ENCODE measurements at regions not wholly inside any gene's neighbourhood (a gene's known extent, or its start where the extent isn't known, plus 50 kb on each side); places are given as distances from the start of the nearest gene placed in this dataset.

DNA sequence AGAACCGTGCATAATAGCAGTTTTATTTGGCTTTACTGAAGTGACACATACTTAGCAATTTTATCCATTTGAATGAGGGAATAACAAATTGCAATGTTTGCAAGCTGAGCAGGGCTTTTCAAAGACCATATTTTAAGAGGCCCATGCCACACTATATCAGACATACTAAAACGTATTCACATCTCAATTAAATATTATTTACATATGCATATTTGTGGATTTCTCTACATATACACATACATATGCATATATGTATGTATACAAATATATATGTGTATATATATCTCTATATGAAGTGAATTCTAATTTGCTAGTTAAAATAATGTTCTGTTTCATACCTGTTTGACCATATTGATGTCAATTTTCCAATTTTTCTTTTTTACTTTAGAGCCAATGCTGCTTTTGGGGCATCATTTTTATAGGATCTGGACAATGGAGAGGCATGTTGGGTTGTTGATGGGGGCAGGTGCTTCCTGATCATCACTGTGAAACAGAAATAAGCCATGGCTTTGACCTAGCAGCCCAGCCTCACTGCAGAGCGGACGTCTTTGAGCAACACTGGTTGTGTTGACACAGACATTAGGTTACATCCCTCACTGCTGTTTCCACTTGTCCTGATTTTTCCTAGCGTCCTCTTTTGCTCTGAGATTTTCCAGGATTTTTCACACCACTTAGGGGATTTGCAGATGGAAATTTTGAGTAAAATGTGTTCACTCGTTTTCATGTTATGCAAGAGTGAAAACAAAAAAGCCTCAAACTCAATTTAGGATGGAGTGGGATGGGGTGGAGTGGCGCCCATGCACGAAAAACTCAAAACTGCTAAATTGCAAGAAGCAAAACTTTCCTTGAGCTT, 56.9 kb downstream of the RDH14 start (continued):
- TF ChIP-seq, protein P1, sequence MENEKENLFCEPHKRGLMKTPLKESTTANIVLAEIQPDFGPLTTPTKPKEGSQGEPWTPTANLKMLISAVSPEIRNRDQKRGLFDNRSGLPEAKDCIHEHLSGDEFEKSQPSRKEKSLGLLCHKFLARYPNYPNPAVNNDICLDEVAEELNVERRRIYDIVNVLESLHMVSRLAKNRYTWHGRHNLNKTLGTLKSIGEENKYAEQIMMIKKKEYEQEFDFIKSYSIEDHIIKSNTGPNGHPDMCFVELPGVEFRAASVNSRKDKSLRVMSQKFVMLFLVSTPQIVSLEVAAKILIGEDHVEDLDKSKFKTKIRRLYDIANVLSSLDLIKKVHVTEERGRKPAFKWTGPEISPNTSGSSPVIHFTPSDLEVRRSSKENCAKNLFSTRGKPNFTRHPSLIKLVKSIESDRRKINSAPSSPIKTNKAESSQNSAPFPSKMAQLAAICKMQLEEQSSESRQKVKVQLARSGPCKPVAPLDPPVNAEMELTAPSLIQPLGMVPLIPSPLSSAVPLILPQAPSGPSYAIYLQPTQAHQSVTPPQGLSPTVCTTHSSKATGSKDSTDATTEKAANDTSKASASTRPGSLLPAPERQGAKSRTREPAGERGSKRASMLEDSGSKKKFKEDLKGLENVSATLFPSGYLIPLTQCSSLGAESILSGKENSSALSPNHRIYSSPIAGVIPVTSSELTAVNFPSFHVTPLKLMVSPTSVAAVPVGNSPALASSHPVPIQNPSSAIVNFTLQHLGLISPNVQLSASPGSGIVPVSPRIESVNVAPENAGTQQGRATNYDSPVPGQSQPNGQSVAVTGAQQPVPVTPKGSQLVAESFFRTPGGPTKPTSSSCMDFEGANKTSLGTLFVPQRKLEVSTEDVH (IDR thresholded peaks at IDR 0.05; ENCODE audit: low read depth, partially characterized antibody) = no peak

DNA sequence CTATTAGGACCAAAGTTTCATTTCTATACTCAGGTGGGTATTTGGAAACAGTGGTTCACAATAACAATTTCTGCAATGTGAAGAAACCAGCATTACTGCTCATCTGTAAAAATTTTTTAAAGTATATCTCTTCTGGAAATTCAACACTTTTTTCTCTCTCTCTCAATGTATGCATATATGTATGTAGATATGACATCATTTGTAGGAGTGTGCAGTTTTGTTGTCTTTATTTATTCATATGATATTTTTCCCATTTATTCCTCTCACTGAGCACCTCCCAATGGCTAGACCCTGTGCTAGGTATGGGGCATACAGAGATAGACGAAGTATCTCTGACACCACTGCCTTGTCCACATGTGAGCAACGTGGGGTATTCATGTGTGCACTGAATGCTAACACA, 58.3 kb downstream of the RDH14 start:
- BruUV-seq (replicated peaks) = no TSS peak
- ChIA-PET POLR2A (no interaction called here), CTCF (no interaction called here), RAD21 (ENCODE audit: unreplicated experiment) (no interaction called here), SMC1A (ENCODE audit: uncharacterized antibody, unreplicated experiment) (no interaction called here)
- no peak overlapping the region for H3K9ac ChIP-seq (ENCODE audit: control insufficient read depth, insufficient read depth, low read length)
- H3K4me3 ChIP-seq = no peak overlapping the region
- H3K27me3 ChIP-seq (replicated peaks in 1 of 2; ENCODE audit: control insufficient read depth in 2 of 2, insufficient read depth in 2 of 2, low read length in 1 of 2) = no peaks in the 10 kb centered on the region; a peak in 1 of 4 replicates
- no peaks in the 10 kb centered on the region for H4K20me1 ChIP-seq (ENCODE audit: control insufficient read depth, insufficient read depth)
- intact Hi-C loops (cut with micrococcal nuclease; ENCODE audit: unreplicated experiment) (no loop called here), in situ Hi-C loops (cut with MboI) (no loop called here)
- no peak overlapping the region for H2AFZ ChIP-seq (ENCODE audit: control insufficient read depth, low read depth, low read length)
- WGBS (ENCODE audit: insufficient coverage, insufficient replicate concordance, low lambda C conversion rate, missing lambda C conversion rate) = 3% methylated on average over 2 of the region's 2 CpGs
- H3K9me3 ChIP-seq (replicated peaks; ENCODE audit: control insufficient read depth, insufficient read depth, low read length) = no peaks in the 10 kb centered on the region
- no peak for ATAC-seq
- FAIRE-seq = no peak
- no peaks in the 10 kb centered on the region for H3K36me3 ChIP-seq (ENCODE audit: control insufficient read depth in 2 of 2, insufficient read depth in 2 of 2, low read length in 1 of 2)
- TF ChIP-seq CBFB (IDR thresholded peaks at IDR 0.05; ENCODE audit: low read depth) (no peak), CBX5 (IDR thresholded peaks at IDR 0.05; ENCODE audit: low read depth) (no peak), TAF1 (IDR thresholded peaks at IDR 0.05; ENCODE audit: borderline replicate concordance, low read depth, low read length) (no peak), ZNF274 (IDR thresholded peaks at IDR 0.05; ENCODE audit: insufficient read depth, insufficient read length) (no peak), MEF2B (IDR thresholded peaks at IDR 0.05; ENCODE audit: partially characterized antibody, poor library complexity, severe bottlenecking) (no peak)
- H3K4me2 ChIP-seq (ENCODE audit: control insufficient read depth, insufficient read depth) = no peak overlapping the region
- no peaks in the 10 kb centered on the region for H3K79me2 ChIP-seq (ENCODE audit: control insufficient read depth, insufficient read depth, low read length)
- DNase-seq (ENCODE audit: low read depth, low spot score) = no peak
- no peaks in the 10 kb centered on the region for H3K4me1 ChIP-seq (ENCODE audit: control insufficient read depth, insufficient read depth, low read length)
- H3K27ac ChIP-seq (ENCODE audit: control insufficient read depth, insufficient read depth) = no peak overlapping the region
